ENCODE measurements at regions not wholly inside any gene's neighbourhood (a gene's known extent, or its start where the extent isn't known, plus 50 kb on each side); places are given as distances from the start of the nearest gene placed in this dataset.

DNA sequence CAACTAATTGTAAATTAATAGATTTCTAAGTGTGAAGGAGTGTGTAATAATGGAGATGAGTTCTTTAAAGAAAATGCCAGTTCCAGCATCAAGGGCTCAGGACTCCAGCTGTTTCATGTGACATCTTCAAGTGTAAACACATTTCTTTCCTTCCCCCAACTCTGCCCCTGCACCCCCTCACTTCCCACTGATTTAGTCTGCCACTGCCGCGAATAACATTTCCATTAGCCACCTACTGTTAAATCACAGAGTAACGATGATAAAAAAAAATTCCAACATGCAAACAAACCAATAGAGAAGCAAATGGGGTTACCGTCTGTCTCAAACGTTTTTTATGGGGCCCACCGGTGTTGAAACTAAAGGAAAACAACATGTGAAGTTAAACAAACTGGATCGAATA lies 414.3 kb downstream of the SAMD5 start:
- DNase-seq = no peak
- ATAC-seq = no peak
- intact Hi-C loops (cut with micrococcal nuclease) = no loop called here
- H3K36me3 ChIP-seq (ENCODE audit: control insufficient read depth, insufficient read depth, low read length) = no peaks in the 10 kb centered on the region
- H3K27me3 ChIP-seq (ENCODE audit: control insufficient read depth, insufficient read depth, low read length) = no peaks in the 10 kb centered on the region
- H3K36me3 Mint-ChIP-seq = peaks cover under 1% of the 10 kb centered on the region
- no peak overlapping the region for H3K27ac Mint-ChIP-seq
- no peak overlapping the region for H3K4me3 Mint-ChIP-seq
- no peak overlapping the region for H3K27ac ChIP-seq (ENCODE audit: low read length)
- WGBS (ENCODE audit: insufficient coverage) = 88% methylated on average over 7 of the region's 7 CpGs
- no peaks in the 10 kb centered on the region for H3K27me3 Mint-ChIP-seq (ENCODE audit: low read depth in 2 of 2)
- no peak overlapping the region for H3K4me3 ChIP-seq (ENCODE audit: low read length)
- H3K9me3 ChIP-seq (ENCODE audit: control insufficient read depth, insufficient read depth, low read length) = peaks cover 3% of the 10 kb centered on the region
- TF ChIP-seq, protein P1, sequence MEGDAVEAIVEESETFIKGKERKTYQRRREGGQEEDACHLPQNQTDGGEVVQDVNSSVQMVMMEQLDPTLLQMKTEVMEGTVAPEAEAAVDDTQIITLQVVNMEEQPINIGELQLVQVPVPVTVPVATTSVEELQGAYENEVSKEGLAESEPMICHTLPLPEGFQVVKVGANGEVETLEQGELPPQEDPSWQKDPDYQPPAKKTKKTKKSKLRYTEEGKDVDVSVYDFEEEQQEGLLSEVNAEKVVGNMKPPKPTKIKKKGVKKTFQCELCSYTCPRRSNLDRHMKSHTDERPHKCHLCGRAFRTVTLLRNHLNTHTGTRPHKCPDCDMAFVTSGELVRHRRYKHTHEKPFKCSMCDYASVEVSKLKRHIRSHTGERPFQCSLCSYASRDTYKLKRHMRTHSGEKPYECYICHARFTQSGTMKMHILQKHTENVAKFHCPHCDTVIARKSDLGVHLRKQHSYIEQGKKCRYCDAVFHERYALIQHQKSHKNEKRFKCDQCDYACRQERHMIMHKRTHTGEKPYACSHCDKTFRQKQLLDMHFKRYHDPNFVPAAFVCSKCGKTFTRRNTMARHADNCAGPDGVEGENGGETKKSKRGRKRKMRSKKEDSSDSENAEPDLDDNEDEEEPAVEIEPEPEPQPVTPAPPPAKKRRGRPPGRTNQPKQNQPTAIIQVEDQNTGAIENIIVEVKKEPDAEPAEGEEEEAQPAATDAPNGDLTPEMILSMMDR (IDR thresholded peaks at IDR 0.05) = no peak
- H3K4me1 ChIP-seq (ENCODE audit: control insufficient read depth, insufficient read depth, low read length) = no peaks in the 10 kb centered on the region
- no peaks in the 10 kb centered on the region for H3K4me1 Mint-ChIP-seq
- H3K9me3 Mint-ChIP-seq = peaks cover 11 to 15% of the 10 kb centered on the region in 2 donors

DNA sequence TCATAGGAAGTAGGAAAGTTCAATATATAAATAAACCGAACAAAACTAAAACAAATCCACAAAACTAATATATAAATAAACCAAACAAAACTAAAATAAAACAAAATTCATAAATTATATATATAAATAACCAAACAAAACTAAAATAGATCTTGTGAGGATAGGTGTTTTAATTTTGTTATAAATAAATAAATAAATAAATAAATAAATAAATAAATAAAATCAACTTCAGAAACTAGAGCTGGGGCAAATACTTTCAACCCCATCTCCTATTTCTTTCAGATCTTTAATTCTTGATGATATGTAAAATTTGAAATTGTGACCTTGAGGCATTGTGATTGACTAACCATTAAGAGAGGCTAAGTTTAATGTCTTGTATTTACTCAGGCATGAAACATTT lies 416.1 kb downstream of the SAMD5 start:
- TF ChIP-seq, protein P1 (IDR thresholded peaks at IDR 0.05) = no peak
- H3K4me1 ChIP-seq (ENCODE audit: control insufficient read depth, insufficient read depth, low read length) = no peaks in the 10 kb centered on the region
- Mint-ChIP-seq H3K9me3 (peaks cover 15 to 20% of the 10 kb centered on the region in 2 donors), H3K4me1 (no peaks in the 10 kb centered on the region), H3K36me3 (peaks cover 12% of the 10 kb centered on the region), H3K27ac (no peak overlapping the region), H3K27me3 (ENCODE audit: low read depth in 2 of 2) (no peaks in the 10 kb centered on the region), H3K4me3 (no peak overlapping the region)
- WGBS (ENCODE audit: insufficient coverage) = no CpG with 5 or more reads among the region's 1 CpG
- no peak overlapping the region for H3K4me3 ChIP-seq (ENCODE audit: low read length)
- no peaks in the 10 kb centered on the region for H3K36me3 ChIP-seq (ENCODE audit: control insufficient read depth, insufficient read depth, low read length)
- intact Hi-C loops (cut with micrococcal nuclease) = no loop called here
- peaks cover 3% of the 10 kb centered on the region for H3K9me3 ChIP-seq (ENCODE audit: control insufficient read depth, insufficient read depth, low read length)
- ATAC-seq = no peak
- H3K27me3 ChIP-seq (ENCODE audit: control insufficient read depth, insufficient read depth, low read length) = no peaks in the 10 kb centered on the region
- no peak for DNase-seq
- H3K27ac ChIP-seq (ENCODE audit: low read length) = no peak overlapping the region

DNA sequence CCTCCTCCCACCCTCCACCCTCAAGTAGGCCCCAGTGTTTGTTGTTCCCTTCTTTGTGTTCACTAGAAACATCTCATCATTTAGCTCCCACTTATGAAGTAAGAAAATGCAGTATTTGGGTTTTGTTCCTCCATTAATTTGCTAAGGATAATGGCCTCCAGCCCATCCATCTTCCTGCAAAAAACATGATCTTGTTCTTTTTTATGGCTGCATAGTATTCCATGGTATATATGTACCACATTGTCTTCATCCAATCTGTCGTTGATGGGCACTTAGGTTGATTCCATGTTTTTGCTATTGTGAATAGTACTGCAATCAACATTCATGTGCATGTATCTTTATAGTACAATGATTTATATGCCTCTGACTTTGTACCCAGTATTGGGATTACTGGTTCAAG lies 416.8 kb upstream of the SASH1 start:
- no peak for DNase-seq
- H3K4me3 ChIP-seq (ENCODE audit: low read length) = no peak overlapping the region
- H3K4me1 Mint-ChIP-seq = no peaks in the 10 kb centered on the region
- peaks cover 3% of the 10 kb centered on the region for H3K9me3 ChIP-seq (ENCODE audit: control insufficient read depth, insufficient read depth, low read length)
- WGBS (ENCODE audit: insufficient coverage) = no CpG with 5 or more reads among the region's 1 CpG
- no peaks in the 10 kb centered on the region for H3K4me1 ChIP-seq (ENCODE audit: control insufficient read depth, insufficient read depth, low read length)
- intact Hi-C loops (cut with micrococcal nuclease) = no loop called here
- H3K9me3 Mint-ChIP-seq = peaks cover 20 to 24% of the 10 kb centered on the region in 2 donors
- TF ChIP-seq, protein P1 (IDR thresholded peaks at IDR 0.05) = no peak
- H3K27ac ChIP-seq (ENCODE audit: low read length) = no peak overlapping the region
- no peak overlapping the region for H3K4me3 Mint-ChIP-seq
- no peaks in the 10 kb centered on the region for H3K27me3 Mint-ChIP-seq (ENCODE audit: low read depth in 2 of 2)
- no peak overlapping the region for H3K27ac Mint-ChIP-seq
- no peaks in the 10 kb centered on the region for H3K27me3 ChIP-seq (ENCODE audit: control insufficient read depth, insufficient read depth, low read length)
- ATAC-seq = no peak
- H3K36me3 Mint-ChIP-seq = peaks cover 12% of the 10 kb centered on the region
- no peaks in the 10 kb centered on the region for H3K36me3 ChIP-seq (ENCODE audit: control insufficient read depth, insufficient read depth, low read length)

DNA sequence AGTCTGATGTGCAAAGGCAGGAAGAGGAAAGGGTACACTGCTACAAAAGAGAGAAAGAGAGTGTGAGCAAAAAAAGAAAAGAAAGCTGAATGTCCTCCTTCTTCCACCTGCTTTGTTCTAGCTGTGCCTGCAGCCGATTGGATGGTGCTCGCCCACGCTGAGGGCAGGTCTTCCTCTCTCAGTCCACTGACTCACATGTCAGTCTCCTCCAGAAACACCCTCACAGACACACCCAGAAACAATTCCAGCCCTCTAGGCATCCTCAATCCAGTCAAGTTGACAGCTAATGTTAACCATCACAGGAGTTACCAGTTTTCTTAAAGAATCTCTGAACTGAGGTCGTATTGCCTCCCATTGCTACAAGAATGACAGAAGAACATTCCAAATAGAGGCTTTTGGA lies 411.9 kb upstream of the SASH1 start:
- Mint-ChIP-seq H3K27ac (no peak overlapping the region), H3K27me3 (ENCODE audit: low read depth in 2 of 2) (no peaks in the 10 kb centered on the region), H3K36me3 (peaks cover 12% of the 10 kb centered on the region), H3K9me3 (peaks cover 21 to 30% of the 10 kb centered on the region in 2 donors), H3K4me1 (no peaks in the 10 kb centered on the region), H3K4me3 (no peak overlapping the region)
- Histone ChIP-seq H3K36me3 (ENCODE audit: control insufficient read depth, insufficient read depth, low read length) (no peaks in the 10 kb centered on the region), H3K4me3 (ENCODE audit: low read length) (no peak overlapping the region), H3K27ac (ENCODE audit: low read length) (no peak overlapping the region), H3K27me3 (ENCODE audit: control insufficient read depth, insufficient read depth, low read length) (no peaks in the 10 kb centered on the region), H3K9me3 (ENCODE audit: control insufficient read depth, insufficient read depth, low read length) (no peaks in the 10 kb centered on the region), H3K4me1 (ENCODE audit: control insufficient read depth, insufficient read depth, low read length) (no peaks in the 10 kb centered on the region)
- DNase-seq = no peak
- TF ChIP-seq, protein P1 (IDR thresholded peaks at IDR 0.05) = no peak
- intact Hi-C loops (cut with micrococcal nuclease) = no loop called here
- ATAC-seq = no peak
- WGBS (ENCODE audit: insufficient coverage) = 95% methylated on average over 4 of the region's 4 CpGs
